H1 (cell line): ENCODE measurements at regions not wholly inside any gene's neighbourhood (a gene's known extent, or its start where the extent isn't known, plus 50 kb on each side); places are given as distances from the start of the nearest gene placed in this dataset.

ENCODE experiments used
- CBX5 ChIP-seq: fragments of 300-800, 300-1000 bp; sonication (generic); IDR thresholded peaks from 2 replicates; pipeline ENCODE4 v1.7.1; 2016; ENCODE audit warnings: antibody characterized with exemption, low read length, low read depth
- POLR2A ChIP-seq, 2 experiments: IDR thresholded peaks; 1 replicate in 1 of 2; 2 replicates in 1 of 2; pipeline ENCODE4 v1.6.1; 2011; ENCODE audit warnings: low read depth in 2 of 2, low read length in 2 of 2, mild to moderate bottlenecking in 2 of 2; ENCODE audit errors: control extremely low read depth in 1 of 2
- SAP30 ChIP-seq: fragments of 300-600 bp; sonication (generic); IDR thresholded peaks from 2 replicates; pipeline ENCODE4 v1.7.1; 2012; ENCODE audit warnings: low read length, moderate library complexity, mild to moderate bottlenecking, inconsistent platforms; ENCODE audit not compliant: insufficient read depth, insufficient replicate concordance

- TF ChIP-seq SAP30, result no peak
- no peak for TF ChIP-seq POLR2A (IDR thresholded peaks at IDR 0.05; ENCODE audit: control extremely low read depth in 1 of 2, low read depth in 2 of 2, low read length in 2 of 2)
- no peak for TF ChIP-seq CBX5
- TF ChIP-seq, all 59 proteins: peak for 0
Observed at GRCh38 chr9:108476574-108476973, 379.2 kb downstream of the ACTL7B start (continued).
